ENCODE measurements at regions not wholly inside any gene's neighbourhood (a gene's known extent, or its start where the extent isn't known, plus 50 kb on each side); places are given as distances from the start of the nearest gene placed in this dataset.

GRCh38 chr11:113526521-113526920 is 51.3 kb upstream of the DRD2 start:
- intact Hi-C loops (cut with micrococcal nuclease) (no loop called here), in situ Hi-C loops (cut with MboI; ENCODE audit: low sequenced_read_pairs) (loop anchor here (25.0 kb wide), 1 partner anchor 1314 kb away; no protein-coding TSS in a partner anchor), dilution Hi-C loops (cut with HindIII; ENCODE audit: low sequenced_read_pairs, unreplicated experiment) (no loop called here)
- ChIA-PET CTCF (no interaction called here), POLR2A (ENCODE audit: unreplicated experiment) (no interaction called here)
- Histone ChIP-seq H2AK9ac (replicated peaks; ENCODE audit: low read depth, low read length, poor library complexity) (no peak overlapping the region), H3K4me1 (ENCODE audit: control insufficient read depth, insufficient read depth, low read length) (no peaks in the 10 kb centered on the region), H2AK5ac (ENCODE audit: low read depth, low read length) (no peak overlapping the region), H3K4me2 (ENCODE audit: low read depth, low read length) (no peak overlapping the region), H4K5ac (ENCODE audit: low read depth, low read length) (no peak overlapping the region), H3K27ac (ENCODE audit: insufficient read depth, low read length) (no peak overlapping the region), H3K23ac (ENCODE audit: low read depth, low read length) (no peak overlapping the region), H4K20me1 (ENCODE audit: insufficient read depth, low read length) (no peaks in the 10 kb centered on the region), H3K9me1 (ENCODE audit: insufficient read depth, low read length) (no peaks in the 10 kb centered on the region), H2AFZ (replicated peaks; ENCODE audit: low read length, poor library complexity) (no peak overlapping the region), H3K27me3 (ENCODE audit: control insufficient read depth, insufficient read depth, low read length) (peaks cover 15% of the 10 kb centered on the region), H4K8ac (ENCODE audit: low read depth in 2 of 2, low read length in 2 of 2) (no peak overlapping the region), H3K56ac (ENCODE audit: extremely low read depth, insufficient read depth, low read length) (no peak overlapping the region), H3K9me3 (ENCODE audit: control insufficient read depth, insufficient read depth, low read length) (no peaks in the 10 kb centered on the region), H2BK15ac (ENCODE audit: low read depth, low read length) (no peak overlapping the region), H3K14ac (replicated peaks; ENCODE audit: low read depth, low read length) (no peak overlapping the region), H3K4ac (ENCODE audit: low read depth, low read length) (no peak overlapping the region), H3K79me1 (ENCODE audit: low read depth in 1 of 2, low read length in 2 of 2) (no peaks in the 10 kb centered on the region), H3K18ac (ENCODE audit: low read depth, low read length) (no peak overlapping the region), H2BK20ac (ENCODE audit: low read depth, low read length) (no peak overlapping the region), H3K36me3 (ENCODE audit: control insufficient read depth, insufficient read depth, low read length) (no peaks in the 10 kb centered on the region), H2BK5ac (ENCODE audit: low read depth, low read length, poor library complexity, severe bottlenecking) (no peak overlapping the region), H4K91ac (ENCODE audit: insufficient read depth, low read depth, low read length) (no peak overlapping the region), H3K9ac (ENCODE audit: low read depth, low read length) (no peak overlapping the region), H2BK120ac (ENCODE audit: low read depth, low read length) (no peak overlapping the region), H3K4me3 (ENCODE audit: insufficient read depth, low read depth, low read length) (no peak overlapping the region)
- DNase-seq = no peak
- TF ChIP-seq CEBPB (IDR thresholded peaks at IDR 0.05; ENCODE audit: low read depth, low read length) (no peak), NFE2L2 (IDR thresholded peaks at IDR 0.05; ENCODE audit: low read depth, low read length) (no peak), CTCF (conservative IDR thresholded peaks at IDR 0.05; ENCODE audit: low read depth, low read length) (no peak), MAZ (IDR thresholded peaks at IDR 0.05; ENCODE audit: borderline replicate concordance, low read depth, low read length) (no peak), RFX5 (IDR thresholded peaks at IDR 0.05; ENCODE audit: low read depth, low read length) (no peak), USF2 (IDR thresholded peaks at IDR 0.05; ENCODE audit: low read depth, low read length) (no peak)
- no peak for ATAC-seq (ENCODE audit: low read depth)
- WGBS, 2 experiments (ENCODE audit: extremely low coverage in 2 of 2, insufficient read length in 1 of 2) = no CpG with 5 or more reads among the region's 1 CpG
- no TSS peak for BruUV-seq (replicated peaks)

Measured in IMR-90 (cell line).